GM21423 (cell line): ENCODE measurements at regions not wholly inside any gene's neighbourhood (a gene's known extent, or its start where the extent isn't known, plus 50 kb on each side); places are given as distances from the start of the nearest gene placed in this dataset.
"Not testable (repeated sequence)": the region's sequence is repeated elsewhere in the genome, so short reads cannot be mapped to it uniquely, and the experiment has no call there.

Experiments used
- ATAC-seq: cut with Tn5 transposase; IDR thresholded peaks from one replicate; pipeline ENCODE4 v1.9.1; 2021; ENCODE audit warnings: mild to moderate bottlenecking, moderate library complexity; ENCODE audit not compliant: unreplicated experiment

- not testable (repeated sequence) for ATAC-seq
These were observed 107.2 kb upstream of the ACBD5 start for GRCh38 chr10:27347827-27348207.

DNA sequence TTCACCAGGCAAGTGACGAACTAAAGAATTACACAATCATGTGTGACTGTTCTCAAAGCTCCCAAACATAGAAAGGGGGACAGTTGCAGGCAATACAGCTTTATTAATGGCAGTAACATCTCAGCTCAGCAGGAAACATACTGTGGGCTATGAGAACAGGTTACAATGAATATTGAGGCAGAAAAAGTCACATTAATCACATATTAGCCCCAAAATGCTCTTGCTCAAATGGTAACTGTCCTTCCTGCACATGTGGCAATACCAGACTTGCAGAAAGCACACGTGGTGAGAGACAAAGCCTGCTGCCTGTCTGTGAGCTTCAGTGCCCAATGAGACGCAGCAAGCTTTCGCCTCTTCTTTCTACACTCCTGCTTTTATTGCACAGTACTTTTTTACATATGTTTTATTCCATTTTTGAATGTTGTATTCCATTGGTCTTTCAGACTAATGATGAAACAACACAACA lies 104.9 kb upstream of the ACBD5 start:
- peak; percentile 61 for ATAC-seq

DNA sequence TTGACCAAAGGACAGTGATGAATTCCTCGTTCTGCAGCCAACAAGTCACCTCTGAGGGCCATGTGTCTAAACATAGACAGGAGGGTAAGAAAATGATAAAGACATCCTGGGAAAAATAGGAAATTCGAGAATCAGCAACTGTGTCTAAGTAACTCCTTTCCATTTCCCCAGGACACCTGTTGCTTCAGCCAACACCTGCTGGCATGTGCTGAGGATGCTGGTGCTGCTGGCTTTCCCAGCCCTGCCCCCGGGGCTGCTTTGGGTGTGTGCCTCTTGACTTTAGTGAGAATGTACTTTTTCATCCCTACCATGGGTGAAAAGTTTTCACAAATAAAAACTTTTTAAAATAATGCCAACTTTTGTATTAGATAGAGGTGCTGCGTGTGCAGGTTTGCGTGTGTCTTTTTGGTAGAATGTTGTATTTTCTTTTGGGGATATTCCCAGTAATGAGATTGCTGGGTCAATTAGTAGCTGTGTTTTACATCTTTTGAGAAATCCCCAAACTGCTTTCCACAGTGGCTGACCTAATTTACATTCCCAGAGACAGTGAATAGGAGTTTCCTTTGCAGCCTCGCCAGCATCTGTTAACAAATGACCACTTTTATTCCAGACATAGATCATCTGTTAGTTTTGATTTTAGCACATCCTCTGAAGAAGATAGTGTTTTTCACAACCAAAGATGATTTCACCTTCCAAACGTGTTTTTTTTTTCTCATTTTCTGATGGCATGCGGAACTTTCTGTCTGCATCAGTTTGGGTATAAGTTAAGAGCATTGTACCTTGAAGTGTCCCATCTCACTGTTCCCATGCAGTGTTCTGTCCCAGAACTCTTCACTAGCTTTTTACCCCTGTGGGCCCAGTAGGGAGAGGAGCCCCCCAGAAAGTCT lies 104.2 kb upstream of the ACBD5 start:
- ATAC-seq, result peak; percentile 66

DNA sequence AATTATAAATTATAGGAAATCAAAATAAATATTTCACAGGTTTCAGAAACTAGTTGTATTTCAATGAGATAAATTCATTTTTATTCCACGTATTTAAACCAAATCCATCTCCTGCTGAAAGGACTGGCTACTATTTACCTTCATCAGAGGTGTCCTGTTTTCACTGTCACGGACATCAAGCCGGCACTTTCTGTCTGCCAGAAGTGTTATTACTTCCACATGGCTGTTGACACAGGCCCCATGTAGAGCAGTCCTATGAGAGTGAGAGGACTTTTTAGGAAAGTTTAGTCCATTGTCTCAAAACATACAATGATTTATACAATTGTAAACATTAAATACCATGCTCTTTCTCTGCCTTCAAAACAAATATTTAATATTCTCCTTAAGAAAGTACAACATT lies 100.4 kb upstream of the ACBD5 start:
- no peak for ATAC-seq

- not testable (repeated sequence) for ATAC-seq
These were observed 94.6 kb upstream of the ACBD5 start for GRCh38 chr10:27335246-27335645.

GRCh38 chr10:27330074-27330473 lies 89.5 kb upstream of the ACBD5 start:
- no peak for ATAC-seq

GRCh38 chr10:27328946-27329345 lies 88.3 kb upstream of the ACBD5 start:
- no peak for ATAC-seq

GRCh38 chr10:27326748-27327147 lies 86.2 kb upstream of the ACBD5 start:
- not testable (repeated sequence) for ATAC-seq

GRCh38 chr10:27319752-27320431 lies 79.3 kb upstream of the ACBD5 start:
- peak; percentile 71 for ATAC-seq

- ATAC-seq, result not testable (repeated sequence)
These were observed 78.5 kb upstream of the ACBD5 start for GRCh38 chr10:27319139-27319538.

- not testable (repeated sequence) for ATAC-seq
These were observed 74.5 kb upstream of the ACBD5 start for GRCh38 chr10:27315082-27315481.

DNA sequence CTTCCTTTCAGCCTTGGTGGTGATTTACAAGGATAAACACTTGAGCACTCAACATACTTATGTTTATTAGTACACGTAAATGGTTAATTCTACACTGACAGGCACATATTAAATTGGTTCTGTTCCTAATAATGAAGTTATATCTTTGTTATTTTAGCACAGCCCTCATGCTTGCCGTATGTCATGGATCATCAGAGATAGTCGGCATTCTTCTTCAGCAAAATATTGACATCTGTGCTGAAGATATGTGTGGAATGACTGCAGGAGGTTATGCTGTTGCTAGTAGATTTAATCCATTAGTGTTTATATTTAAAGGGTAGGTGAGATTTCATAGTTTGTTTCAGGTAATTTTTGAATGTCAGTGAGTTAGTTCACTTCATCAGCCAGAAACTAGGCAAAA lies 73.0 kb upstream of the ACBD5 start:
- ATAC-seq, result not testable (repeated sequence)

DNA sequence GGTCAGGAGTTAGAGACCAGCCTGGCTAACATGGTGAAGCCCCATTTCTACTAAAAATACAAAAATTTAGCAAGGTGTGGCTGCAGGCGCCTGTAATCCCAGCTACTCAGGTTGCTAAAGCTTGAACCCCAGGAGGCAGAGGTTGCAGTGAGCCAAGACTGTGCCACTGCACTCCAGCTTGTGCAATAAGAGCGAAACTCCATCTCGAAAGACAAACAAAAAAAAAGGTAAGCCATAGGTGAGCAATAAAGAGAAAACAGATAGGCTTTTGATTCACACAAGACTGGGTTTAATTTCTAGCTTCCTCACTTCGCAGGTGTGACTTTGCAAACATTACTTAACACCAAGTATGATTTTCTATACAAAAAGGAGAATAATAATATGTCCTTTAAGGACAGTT lies 72.3 kb upstream of the ACBD5 start:
- no peak for ATAC-seq

- not testable (repeated sequence) for ATAC-seq
These were observed 71.2 kb upstream of the ACBD5 start for GRCh38 chr10:27311809-27312208.

DNA sequence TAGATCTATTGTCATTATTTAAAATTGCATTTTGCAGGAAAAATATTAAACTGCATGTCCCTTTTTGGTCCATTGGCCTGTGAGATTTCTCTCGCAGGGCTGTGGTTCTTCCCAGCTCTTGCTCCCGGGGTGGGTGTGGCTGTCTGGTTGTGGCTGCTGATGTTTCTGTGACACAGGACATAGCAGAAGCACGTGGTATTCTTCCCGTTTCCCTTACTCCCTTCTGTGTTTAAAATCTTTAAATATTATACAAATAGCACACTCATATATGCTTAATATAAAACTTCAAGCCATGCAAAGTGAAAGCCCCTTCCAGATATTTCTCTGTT lies 57.9 kb upstream of the ACBD5 start:
- not testable (repeated sequence) for ATAC-seq

DNA sequence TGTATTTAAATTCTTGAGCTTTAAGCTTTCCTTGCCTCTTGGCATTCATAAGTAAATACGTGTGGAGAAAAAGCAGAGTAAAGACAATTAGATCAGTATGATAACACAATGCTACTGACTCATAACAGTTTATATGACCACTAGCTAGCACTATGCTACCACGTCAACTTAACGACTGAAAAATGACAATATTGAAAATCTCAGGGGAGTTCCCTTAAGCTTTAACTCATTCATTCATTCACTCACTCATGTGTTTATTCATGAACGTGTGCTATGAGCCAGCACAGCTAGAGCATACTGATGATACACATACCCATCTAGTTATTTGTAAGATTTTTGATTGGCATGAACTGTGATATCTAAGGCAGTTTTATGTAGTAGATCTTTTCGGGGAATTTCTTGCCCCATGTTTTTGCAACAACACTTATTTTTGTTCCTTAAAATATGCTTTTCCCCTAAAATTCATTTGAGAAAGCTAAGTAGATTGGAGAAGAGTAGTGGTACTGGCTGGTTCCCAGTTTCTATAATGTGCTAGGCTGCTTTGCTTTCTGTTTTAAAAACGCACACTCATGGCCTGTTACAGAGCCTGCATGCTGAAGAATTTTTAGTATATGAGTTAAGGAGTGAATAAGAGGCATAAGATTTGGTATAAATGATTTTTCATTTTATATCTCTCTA lies 57.4 kb upstream of the ACBD5 start:
- ATAC-seq, result no peak

GRCh38 chr10:27296285-27296684 lies 55.7 kb upstream of the ACBD5 start:
- not testable (repeated sequence) for ATAC-seq

- ATAC-seq, result peak; percentile 69
These were observed 50.8 kb upstream of the ACBD5 start for GRCh38 chr10:27291253-27291895.
